DND-41 (cell line): ENCODE measurements at regions not wholly inside any gene's neighbourhood (a gene's known extent, or its start where the extent isn't known, plus 50 kb on each side); places are given as distances from the start of the nearest gene placed in this dataset.
A peak's percentile ranks its signal among the peaks of the same experiment; 100 is the strongest.

Source experiments
- ATAC-seq: fragments of 200-7000 bp; cut with Tn5 transposase; 3 replicates; pipeline ENCODE4 v1.9.1; 2021; ENCODE audit warnings: low read depth; ENCODE audit not compliant: insufficient read depth
- DNase-seq: peaks from one replicate; pipeline ENCODE4 v3.0.0-alpha.2; 2020
- H2AFZ ChIP-seq: 2 replicates; pipeline ENCODE4 v1.6.0; 2012; ENCODE audit warnings: low read depth, low read length
- H3K27ac ChIP-seq: 2 replicates; pipeline ENCODE4 v1.5.1; 2012; ENCODE audit warnings: low read length, inconsistent platforms
- H3K27me3 ChIP-seq: fragments of 200-600 bp; sonication (generic); 2 replicates; pipeline ENCODE4 v1.6.0; 2012; ENCODE audit warnings: low read length, mild to moderate bottlenecking, inconsistent platforms; ENCODE audit not compliant: insufficient read depth, poor library complexity
- H3K36me3 ChIP-seq: 2 replicates; pipeline ENCODE4 v1.5.1; 2012; ENCODE audit warnings: low read length, inconsistent platforms; ENCODE audit not compliant: insufficient read depth
- H3K4me1 ChIP-seq: 2 replicates; pipeline ENCODE4 v1.5.1; 2012; ENCODE audit warnings: mild to moderate bottlenecking, low read length; ENCODE audit not compliant: insufficient read depth
- H3K4me2 ChIP-seq: 2 replicates; pipeline ENCODE4 v1.6.0; 2012; ENCODE audit warnings: mild to moderate bottlenecking, moderate library complexity, low read length, inconsistent platforms; ENCODE audit not compliant: insufficient read depth
- H3K4me3 ChIP-seq, 2 experiments: fragments of 200-600 bp in 1 of 2; shearing (Covaris generic) in 1 of 2; 2 replicates each; pipeline ENCODE4 v1.5.1; 2012 to 2016; ENCODE audit warnings: inconsistent platforms in 2 of 2, low read length in 2 of 2, mild to moderate bottlenecking in 2 of 2, low read depth in 1 of 2, moderate library complexity in 1 of 2
- H3K79me2 ChIP-seq: 2 replicates; pipeline ENCODE4 v1.6.0; 2012; ENCODE audit warnings: low read length, inconsistent platforms; ENCODE audit not compliant: insufficient read depth
- H3K9ac ChIP-seq: 2 replicates; pipeline ENCODE4 v1.6.0; 2012; ENCODE audit warnings: low read depth, mild to moderate bottlenecking, inconsistent platforms, low read length, moderate library complexity
- H3K9me3 ChIP-seq: 2 replicates; pipeline ENCODE4 v1.5.1; 2012; ENCODE audit warnings: low read length, moderate library complexity, mild to moderate bottlenecking, inconsistent platforms; ENCODE audit not compliant: insufficient read depth, severe bottlenecking
- H4K20me1 ChIP-seq: 2 replicates; pipeline ENCODE4 v1.6.0; 2012; ENCODE audit warnings: low read length; ENCODE audit not compliant: insufficient read depth
- EZH2 ChIP-seq: IDR thresholded peaks from 3 replicates; pipeline ENCODE4 v1.6.1; 2012; ENCODE audit warnings: borderline replicate concordance, low read depth, mild to moderate bottlenecking, moderate library complexity, low read length, inconsistent platforms; ENCODE audit not compliant: severe bottlenecking
- TF ChIP-seq, protein P1 (sequence below): IDR thresholded peaks from 2 replicates; pipeline ENCODE4 v1.5.1; 2012; ENCODE audit warnings: borderline replicate concordance, low read length, moderate library complexity, mild to moderate bottlenecking; ENCODE audit not compliant: poor library complexity, severe bottlenecking; ENCODE audit errors: extremely low read depth

DNA sequence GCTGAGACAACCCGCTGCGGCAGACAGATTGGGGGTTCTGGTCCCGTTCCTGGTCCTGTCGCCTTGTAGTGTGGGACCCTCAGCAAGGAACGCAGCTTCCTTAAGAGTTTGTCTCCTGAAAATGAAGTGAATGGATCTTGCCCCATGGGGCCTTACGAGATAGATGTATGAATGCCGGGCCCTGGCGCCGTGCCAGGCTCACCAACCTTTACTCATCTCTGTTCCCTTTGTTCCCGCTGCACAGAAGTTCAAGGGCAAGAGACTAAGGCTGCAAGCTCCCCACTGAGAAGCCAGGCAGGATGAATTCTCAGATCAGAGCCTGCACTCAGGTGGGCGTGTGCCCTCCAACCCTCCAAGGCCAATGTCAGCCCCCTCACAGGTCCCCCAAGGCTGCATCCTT lies 162.7 kb upstream of the IQSEC1 start:
- Histone ChIP-seq H3K4me3 (no peak overlapping the region), H3K4me1 (peaks cover 40% of the 10 kb centered on the region), H3K36me3 (no peaks in the 10 kb centered on the region), H3K9me3 (no peaks in the 10 kb centered on the region), H3K9ac (peak overlapping the region; percentile 41), H4K20me1 (0 out of 2 replicates have a peak, but pooled peaks cover 3% of the 10 kb centered on the region), H3K27me3 (no peaks in the 10 kb centered on the region), H3K79me2 (no peaks in the 10 kb centered on the region), H3K4me2 (no peak overlapping the region), H2AFZ (no peak overlapping the region), H3K27ac (peak overlapping the region; percentile 89)
- peak; percentile 33 for ATAC-seq
- no peak for TF ChIP-seq EZH2
- TF ChIP-seq, protein P1, sequence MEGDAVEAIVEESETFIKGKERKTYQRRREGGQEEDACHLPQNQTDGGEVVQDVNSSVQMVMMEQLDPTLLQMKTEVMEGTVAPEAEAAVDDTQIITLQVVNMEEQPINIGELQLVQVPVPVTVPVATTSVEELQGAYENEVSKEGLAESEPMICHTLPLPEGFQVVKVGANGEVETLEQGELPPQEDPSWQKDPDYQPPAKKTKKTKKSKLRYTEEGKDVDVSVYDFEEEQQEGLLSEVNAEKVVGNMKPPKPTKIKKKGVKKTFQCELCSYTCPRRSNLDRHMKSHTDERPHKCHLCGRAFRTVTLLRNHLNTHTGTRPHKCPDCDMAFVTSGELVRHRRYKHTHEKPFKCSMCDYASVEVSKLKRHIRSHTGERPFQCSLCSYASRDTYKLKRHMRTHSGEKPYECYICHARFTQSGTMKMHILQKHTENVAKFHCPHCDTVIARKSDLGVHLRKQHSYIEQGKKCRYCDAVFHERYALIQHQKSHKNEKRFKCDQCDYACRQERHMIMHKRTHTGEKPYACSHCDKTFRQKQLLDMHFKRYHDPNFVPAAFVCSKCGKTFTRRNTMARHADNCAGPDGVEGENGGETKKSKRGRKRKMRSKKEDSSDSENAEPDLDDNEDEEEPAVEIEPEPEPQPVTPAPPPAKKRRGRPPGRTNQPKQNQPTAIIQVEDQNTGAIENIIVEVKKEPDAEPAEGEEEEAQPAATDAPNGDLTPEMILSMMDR, result no peak
- DNase-seq, result peak; percentile 62

DNA sequence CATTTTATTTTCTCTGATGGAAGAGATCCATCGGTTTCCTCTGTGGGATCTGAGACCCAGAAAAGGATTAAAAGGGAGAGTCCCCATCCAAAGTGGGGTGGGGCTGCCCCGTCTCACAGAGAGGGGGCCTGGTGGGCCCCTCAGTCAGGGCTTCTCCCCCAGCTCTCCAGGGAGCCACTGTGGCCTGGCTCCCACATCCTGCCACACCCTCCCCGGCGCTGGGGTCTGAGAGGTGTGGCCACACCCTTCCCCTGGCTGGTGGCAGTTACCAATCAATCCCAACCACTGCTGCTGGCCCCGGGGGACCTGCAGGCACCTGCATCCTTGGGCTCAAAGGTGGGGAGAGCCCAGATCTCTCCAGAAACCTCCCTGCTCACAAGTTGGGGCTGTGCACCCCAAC lies 161.8 kb upstream of the IQSEC1 start:
- H3K9me3 ChIP-seq, result no peaks in the 10 kb centered on the region
- H3K27me3 ChIP-seq, result no peaks in the 10 kb centered on the region
- H3K4me1 ChIP-seq, result peaks cover 40% of the 10 kb centered on the region
- H2AFZ ChIP-seq, result no peak overlapping the region
- H3K9ac ChIP-seq, result peak overlapping the region; percentile 41
- H4K20me1 ChIP-seq, result 0 out of 2 replicates have a peak, but pooled peaks cover 3% of the 10 kb centered on the region
- peak overlapping the region; percentile 89 for H3K27ac ChIP-seq
- DNase-seq (peak; percentile 90), ATAC-seq (peak; percentile 86)
- TF ChIP-seq, protein P1, result no peak
- no peak for TF ChIP-seq EZH2
- H3K36me3 ChIP-seq, result no peaks in the 10 kb centered on the region
- no peaks in the 10 kb centered on the region for H3K79me2 ChIP-seq
- peak overlapping the region; percentile 38 for H3K4me2 ChIP-seq
- H3K4me3 ChIP-seq, result no peak overlapping the region

DNA sequence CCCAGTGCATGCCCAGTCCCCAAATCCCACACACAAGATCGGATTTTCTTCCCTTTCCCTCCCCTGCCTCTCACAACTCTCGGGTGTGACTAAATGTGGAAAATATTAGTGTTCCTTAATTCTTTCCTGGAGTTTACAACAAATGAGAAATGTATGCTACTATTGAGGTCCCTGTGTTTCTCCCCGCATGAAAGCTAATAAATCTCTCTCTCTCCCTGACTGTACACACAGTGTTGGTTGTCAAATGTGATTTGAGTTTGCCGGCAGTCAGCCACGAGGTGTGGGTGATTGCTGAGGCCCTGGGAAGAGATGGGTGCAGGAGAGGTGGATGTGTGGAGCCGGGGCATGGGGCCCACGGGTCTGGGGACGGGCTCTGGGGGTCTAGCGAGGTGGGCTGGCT lies 161.4 kb upstream of the IQSEC1 start:
- Histone ChIP-seq H3K9me3 (no peaks in the 10 kb centered on the region), H3K9ac (peak overlapping the region; percentile 2; the same call in 1 of the 2 replicates), H3K36me3 (no peaks in the 10 kb centered on the region), H3K4me2 (peak overlapping the region; percentile 38; the same call in 1 of the 2 replicates), H2AFZ (no peak overlapping the region), H3K27me3 (no peaks in the 10 kb centered on the region), H3K4me1 (peaks cover 40% of the 10 kb centered on the region), H3K27ac (peak overlapping the region; percentile 43), H3K79me2 (no peaks in the 10 kb centered on the region), H4K20me1 (0 out of 2 replicates have a peak, but pooled peaks cover 3% of the 10 kb centered on the region), H3K4me3 (no peak overlapping the region)
- DNase-seq, result no peak
- ATAC-seq, result peak; percentile 41
- TF ChIP-seq, protein P1, result no peak
- no peak for TF ChIP-seq EZH2
